ENCODE measurements at regions not wholly inside any gene's neighbourhood (a gene's known extent, or its start where the extent isn't known, plus 50 kb on each side); places are given as distances from the start of the nearest gene placed in this dataset.
"Not testable (repeated sequence)": the region's sequence is repeated elsewhere in the genome, so short reads cannot be mapped to it uniquely, and the experiment has no call there.

- no peak for DNase-seq (ENCODE audit: low spot score)
Observed at GRCh38 chr2:234898534-234899053, 53.2 kb upstream of the SH3BP4 start.

GRCh38 chr2:234888442-234888841, 63.4 kb upstream of the SH3BP4 start:
- not testable (repeated sequence) for DNase-seq (ENCODE audit: low spot score)

GRCh38 chr2:234887195-234887594, 64.6 kb upstream of the SH3BP4 start:
- no peak for DNase-seq (ENCODE audit: low spot score)

GRCh38 chr2:234885886-234886285, 65.9 kb upstream of the SH3BP4 start:
- no peak for DNase-seq (ENCODE audit: low spot score)

GRCh38 chr2:234885118-234885517, 66.7 kb upstream of the SH3BP4 start:
- no peak for DNase-seq (ENCODE audit: low spot score)

- no peak for DNase-seq (ENCODE audit: low spot score)
Observed at GRCh38 chr2:234884591-234884990, 67.2 kb upstream of the SH3BP4 start.

- peak; percentile 86 for DNase-seq (ENCODE audit: low spot score)
Observed at GRCh38 chr2:234881413-234882241, 70.2 kb upstream of the SH3BP4 start.

- DNase-seq (ENCODE audit: low spot score): no peak
Observed at GRCh38 chr2:234880551-234881211, 71.1 kb upstream of the SH3BP4 start.

- DNase-seq (ENCODE audit: low spot score): no peak
Observed at GRCh38 chr2:234879671-234880455, 72.0 kb upstream of the SH3BP4 start.

GRCh38 chr2:234876621-234877020, 75.2 kb upstream of the SH3BP4 start:
- DNase-seq (ENCODE audit: low spot score): not testable (repeated sequence)

GRCh38 chr2:234874347-234875046, 77.3 kb upstream of the SH3BP4 start:
- no peak for DNase-seq (ENCODE audit: low spot score)

GRCh38 chr2:234873828-234874173, 78.0 kb upstream of the SH3BP4 start:
- no peak for DNase-seq (ENCODE audit: low spot score)

- DNase-seq (ENCODE audit: low spot score): no peak
Observed at GRCh38 chr2:234873103-234873827, 78.6 kb upstream of the SH3BP4 start.

GRCh38 chr2:234869969-234870368, 81.8 kb upstream of the SH3BP4 start:
- DNase-seq (ENCODE audit: low spot score): no peak

- no peak for DNase-seq (ENCODE audit: low spot score)
Observed at GRCh38 chr2:234869164-234869563, 82.7 kb upstream of the SH3BP4 start.

GRCh38 chr2:234867882-234868285, 83.9 kb upstream of the SH3BP4 start:
- no peak for DNase-seq (ENCODE audit: low spot score)

- no peak for DNase-seq (ENCODE audit: low spot score)
Observed at GRCh38 chr2:234865586-234865985, 86.2 kb upstream of the SH3BP4 start.

GRCh38 chr2:234865040-234865439, 86.8 kb upstream of the SH3BP4 start:
- no peak for DNase-seq (ENCODE audit: low spot score)

GRCh38 chr2:234864506-234864905, 87.3 kb upstream of the SH3BP4 start:
- DNase-seq (ENCODE audit: low spot score): peak; percentile 45

GRCh38 chr2:234863043-234863934, 88.5 kb upstream of the SH3BP4 start:
- DNase-seq (ENCODE audit: low spot score): no peak

Measured in D341Med (cell line).